GM18498 (cell line): ENCODE measurements at regions not wholly inside any gene's neighbourhood (a gene's known extent, or its start where the extent isn't known, plus 50 kb on each side); places are given as distances from the start of the nearest gene placed in this dataset.

ENCODE experiments used
- ATAC-seq: cut with Tn5 transposase; IDR thresholded peaks from one replicate; pipeline ENCODE4 v1.9.1; 2021; ENCODE audit warnings: mild to moderate bottlenecking, moderate library complexity; ENCODE audit not compliant: unreplicated experiment

- no peak for ATAC-seq
Measured at GRCh38 chr5:74275171-74275992, 365.1 kb downstream of the ENC1 start.

- no peak for ATAC-seq
Measured at GRCh38 chr5:74274326-74274725, 366.2 kb downstream of the ENC1 start.

- ATAC-seq: no peak
Measured at GRCh38 chr5:74272831-74273451, 367.6 kb downstream of the ENC1 start.

GRCh38 chr5:74272024-74272775 lies 368.3 kb downstream of the ENC1 start:
- ATAC-seq: no peak

DNA sequence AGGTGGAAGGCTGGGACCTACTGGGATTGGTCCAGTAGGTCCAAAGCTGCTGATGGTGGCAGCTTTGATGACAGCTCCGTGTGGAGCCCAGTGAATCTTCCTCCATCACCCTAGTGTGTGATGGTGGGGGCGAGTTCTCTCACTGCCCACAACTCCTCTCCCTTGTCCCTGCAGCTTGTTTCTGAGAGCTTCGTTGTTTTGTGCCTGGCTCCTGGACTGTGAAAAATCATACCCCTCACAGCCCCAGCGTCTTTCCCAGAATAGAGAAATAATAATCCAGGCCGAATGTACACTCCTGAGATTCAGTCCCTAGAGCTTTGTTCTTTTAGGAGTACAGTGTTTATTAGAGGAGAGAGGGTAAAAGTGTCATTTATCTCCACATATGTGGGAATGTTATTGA lies 372.2 kb downstream of the ENC1 start:
- no peak for ATAC-seq

GRCh38 chr5:74266836-74267235 lies 373.7 kb downstream of the ENC1 start:
- no peak for ATAC-seq

- no peak for ATAC-seq
Measured at GRCh38 chr5:74266132-74266531, 374.4 kb downstream of the ENC1 start.

GRCh38 chr5:74262544-74263207 lies 377.9 kb downstream of the ENC1 start:
- no peak for ATAC-seq

- no peak for ATAC-seq
Measured at GRCh38 chr5:74261866-74262265, 378.7 kb downstream of the ENC1 start.

GRCh38 chr5:74261421-74261820 lies 379.1 kb downstream of the ENC1 start:
- ATAC-seq: no peak

- no peak for ATAC-seq
Measured at GRCh38 chr5:74259572-74259971, 381.0 kb downstream of the ENC1 start.

DNA sequence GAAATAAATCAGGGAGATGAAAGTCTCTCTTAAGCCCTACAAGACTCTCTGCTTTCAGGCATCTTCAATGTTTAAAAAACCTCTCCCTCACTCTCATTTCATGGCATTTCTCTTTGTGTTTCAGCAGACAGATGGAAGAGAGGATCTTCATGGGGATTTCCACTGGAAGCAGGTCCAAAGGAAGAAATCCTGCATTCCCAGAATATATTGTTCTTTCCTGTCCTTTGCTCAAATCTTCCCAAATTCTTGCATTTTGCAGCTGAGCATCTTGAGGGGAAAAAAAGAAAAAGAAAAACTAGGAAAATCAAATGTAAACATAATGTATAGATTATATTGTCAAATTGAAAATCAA lies 382.2 kb downstream of the ENC1 start:
- no peak for ATAC-seq

GRCh38 chr5:74257645-74258313 lies 382.7 kb downstream of the ENC1 start:
- peak; percentile 65 for ATAC-seq

- no peak for ATAC-seq
Measured at GRCh38 chr5:74257060-74257527, 383.4 kb downstream of the ENC1 start.

GRCh38 chr5:74255692-74256392 lies 384.7 kb downstream of the ENC1 start:
- ATAC-seq: no peak

DNA sequence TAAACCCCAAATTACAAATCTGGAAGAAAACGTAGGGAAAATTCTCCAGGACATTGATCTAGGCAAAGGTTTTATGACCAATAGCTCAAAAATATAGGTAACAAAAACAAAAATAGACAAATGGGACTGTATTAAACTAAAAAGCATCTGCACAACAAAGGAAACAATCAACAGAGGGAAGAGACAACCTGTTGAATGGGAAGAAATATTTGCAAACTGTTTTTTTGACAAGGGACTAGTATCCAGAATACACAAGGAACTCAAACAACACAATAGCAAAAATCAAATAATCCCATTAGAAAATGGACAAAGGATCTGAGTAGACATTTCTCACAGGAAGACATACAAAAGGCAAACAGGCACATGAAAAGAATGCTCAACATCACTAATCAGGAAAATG lies 386.3 kb downstream of the ENC1 start:
- no peak for ATAC-seq

DNA sequence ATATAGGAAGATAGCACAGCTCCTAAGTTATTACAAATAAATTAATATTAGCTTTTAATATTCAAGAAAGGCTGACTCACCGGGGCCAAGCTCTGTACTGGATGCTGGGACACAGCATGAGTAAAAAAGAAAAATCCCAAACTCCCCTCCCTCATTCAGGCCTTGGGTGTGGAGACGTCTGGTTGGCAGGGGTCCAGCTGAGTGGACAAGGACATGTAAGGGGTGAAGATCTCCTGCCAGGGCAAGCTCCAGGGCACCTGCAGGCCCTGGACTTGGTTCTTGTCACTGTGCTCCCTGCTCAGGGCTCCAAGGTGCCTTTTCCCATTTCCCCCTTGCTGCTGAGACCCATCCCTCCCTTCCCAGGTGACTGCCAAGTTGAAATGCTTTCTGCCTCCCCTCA lies 388.5 kb downstream of the ENC1 start:
- no peak for ATAC-seq

DNA sequence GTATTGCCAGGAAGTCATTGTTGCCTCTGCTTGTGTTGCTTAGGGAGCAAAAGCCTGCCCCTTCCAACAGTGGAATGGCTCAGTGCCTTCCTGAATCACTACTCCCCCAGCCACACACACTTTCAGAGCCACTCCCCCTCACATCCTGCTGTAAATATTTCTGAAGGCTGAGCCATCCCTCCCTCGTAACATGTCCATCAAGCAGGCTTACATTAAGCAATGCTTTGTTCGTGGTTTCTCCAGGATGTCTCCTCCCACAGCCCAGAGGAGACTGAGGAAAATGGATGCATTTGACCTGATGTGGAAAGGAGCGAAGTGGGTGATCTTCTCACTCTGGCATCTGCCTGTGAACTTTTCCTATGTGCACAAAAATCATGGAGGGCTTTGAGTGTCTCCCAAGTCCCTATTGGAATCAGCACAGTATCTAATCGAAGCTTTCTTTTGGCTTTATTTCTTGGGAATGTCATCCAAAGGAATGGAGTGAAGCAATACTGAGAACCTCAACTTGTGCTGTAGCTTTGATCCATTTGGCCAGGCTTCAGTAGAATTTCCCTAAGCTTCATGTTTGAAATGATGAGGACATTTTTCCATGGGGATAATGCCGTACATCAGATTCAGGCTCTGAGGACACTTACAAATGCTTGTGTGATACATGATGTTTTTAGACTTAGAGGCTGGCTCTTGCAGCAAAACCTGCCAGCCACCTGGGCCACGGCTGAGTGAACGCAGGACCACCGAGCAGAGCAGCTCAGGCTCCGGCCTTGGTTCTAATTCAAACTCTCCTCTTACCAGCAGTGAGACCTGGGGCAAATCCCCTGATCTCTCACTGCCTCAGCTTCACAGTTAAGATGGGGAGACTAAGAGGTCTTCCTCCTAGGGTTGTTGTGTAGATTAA lies 389.1 kb downstream of the ENC1 start:
- ATAC-seq: no peak
